GM06990 (cell line): ENCODE measurements at regions not wholly inside any gene's neighbourhood (a gene's known extent, or its start where the extent isn't known, plus 50 kb on each side); places are given as distances from the start of the nearest gene placed in this dataset.

Experiments
- DNase-seq: peaks from one replicate; pipeline ENCODE4 v3.0.0-alpha.2; 2011; ENCODE audit not compliant: insufficient read length; ENCODE audit errors: extremely low read depth
- H3K27me3 ChIP-seq: replicated peaks from 2 replicates; pipeline ENCODE4 v1.6.0; 2011; ENCODE audit warnings: low read length; ENCODE audit not compliant: control insufficient read depth, insufficient read depth
- H3K36me3 ChIP-seq: 2 replicates; pipeline ENCODE4 v1.5.1; 2011; ENCODE audit warnings: low read length; ENCODE audit not compliant: control insufficient read depth, insufficient read depth
- H3K4me3 ChIP-seq: replicated peaks from 2 replicates; pipeline ENCODE4 v1.5.1; 2011; ENCODE audit warnings: low read depth, mild to moderate bottlenecking, control low read depth, low read length
- TF ChIP-seq, protein P1 (sequence below): IDR thresholded peaks from 2 replicates; pipeline ENCODE4 v1.5.1; 2011; ENCODE audit warnings: low read length, control low read depth, mild to moderate bottlenecking, inconsistent platforms; ENCODE audit not compliant: insufficient read depth, poor library complexity, severe bottlenecking

DNA sequence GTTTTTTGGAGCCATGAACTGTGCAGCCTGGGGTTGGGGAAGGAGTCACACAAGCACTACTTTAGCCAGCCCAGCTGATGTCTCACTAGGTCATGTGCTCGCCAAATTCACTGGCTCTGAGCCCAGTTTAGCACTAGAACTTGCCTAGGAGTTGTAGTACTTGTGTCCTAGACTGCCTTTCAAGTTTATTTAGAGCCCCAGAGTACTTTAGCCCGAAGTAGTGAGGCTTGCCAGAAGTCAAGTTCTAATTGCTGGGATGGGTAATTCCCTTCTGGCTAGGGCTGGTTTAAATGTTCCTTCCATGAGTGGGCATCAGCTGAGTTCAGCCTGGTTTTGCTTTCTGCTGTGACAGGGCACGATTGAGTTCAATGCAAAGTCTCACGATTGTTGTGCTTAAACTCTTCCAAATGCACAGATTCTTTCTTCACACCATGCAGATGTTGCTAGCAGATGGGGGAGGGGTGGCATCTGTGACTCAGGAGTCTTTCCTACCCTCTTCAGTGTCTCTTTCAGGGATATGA lies 228.2 kb upstream of the ZPLD1 start:
- H3K4me3 ChIP-seq = no peak overlapping the region
- DNase-seq = no peak
- no peaks in the 10 kb centered on the region for H3K36me3 ChIP-seq
- H3K27me3 ChIP-seq = no peaks in the 10 kb centered on the region
- TF ChIP-seq, protein P1, sequence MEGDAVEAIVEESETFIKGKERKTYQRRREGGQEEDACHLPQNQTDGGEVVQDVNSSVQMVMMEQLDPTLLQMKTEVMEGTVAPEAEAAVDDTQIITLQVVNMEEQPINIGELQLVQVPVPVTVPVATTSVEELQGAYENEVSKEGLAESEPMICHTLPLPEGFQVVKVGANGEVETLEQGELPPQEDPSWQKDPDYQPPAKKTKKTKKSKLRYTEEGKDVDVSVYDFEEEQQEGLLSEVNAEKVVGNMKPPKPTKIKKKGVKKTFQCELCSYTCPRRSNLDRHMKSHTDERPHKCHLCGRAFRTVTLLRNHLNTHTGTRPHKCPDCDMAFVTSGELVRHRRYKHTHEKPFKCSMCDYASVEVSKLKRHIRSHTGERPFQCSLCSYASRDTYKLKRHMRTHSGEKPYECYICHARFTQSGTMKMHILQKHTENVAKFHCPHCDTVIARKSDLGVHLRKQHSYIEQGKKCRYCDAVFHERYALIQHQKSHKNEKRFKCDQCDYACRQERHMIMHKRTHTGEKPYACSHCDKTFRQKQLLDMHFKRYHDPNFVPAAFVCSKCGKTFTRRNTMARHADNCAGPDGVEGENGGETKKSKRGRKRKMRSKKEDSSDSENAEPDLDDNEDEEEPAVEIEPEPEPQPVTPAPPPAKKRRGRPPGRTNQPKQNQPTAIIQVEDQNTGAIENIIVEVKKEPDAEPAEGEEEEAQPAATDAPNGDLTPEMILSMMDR = no peak

- Histone ChIP-seq H3K36me3 (no peaks in the 10 kb centered on the region), H3K4me3 (no peak overlapping the region), H3K27me3 (no peaks in the 10 kb centered on the region)
- DNase-seq = no peak
- TF ChIP-seq, protein P1 = no peak
Observed at GRCh38 chr3:102207151-102207571, 227.7 kb upstream of the ZPLD1 start.

DNA sequence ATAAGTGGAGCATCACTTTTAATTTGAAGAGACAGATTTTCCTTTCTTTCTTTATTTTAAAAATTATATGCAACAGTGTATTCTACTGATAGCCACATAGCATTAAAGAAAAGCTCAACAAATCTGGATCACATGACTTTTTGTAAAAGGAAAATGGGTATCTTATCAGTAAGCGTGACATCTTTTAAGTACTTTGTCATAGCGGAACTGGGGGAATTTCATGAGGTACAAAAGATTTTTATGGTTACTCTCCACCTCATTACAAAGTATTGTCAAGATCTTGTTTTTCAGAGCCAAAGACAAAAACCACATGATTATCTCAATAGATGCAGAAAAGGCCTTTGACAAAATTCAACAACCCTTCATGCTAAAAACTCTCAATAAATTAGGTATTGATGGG lies 219.6 kb upstream of the ZPLD1 start:
- DNase-seq = peak; percentile 28
- H3K27me3 ChIP-seq = no peaks in the 10 kb centered on the region
- no peaks in the 10 kb centered on the region for H3K36me3 ChIP-seq
- TF ChIP-seq, protein P1 = no peak
- no peak overlapping the region for H3K4me3 ChIP-seq

- no peak for DNase-seq
- H3K36me3 ChIP-seq = no peaks in the 10 kb centered on the region
- no peak overlapping the region for H3K4me3 ChIP-seq
- TF ChIP-seq, protein P1 = no peak
- no peaks in the 10 kb centered on the region for H3K27me3 ChIP-seq
Observed at GRCh38 chr3:102223132-102223531, 211.7 kb upstream of the ZPLD1 start.

- TF ChIP-seq, protein P1 = peak; percentile 28
- DNase-seq = peak; percentile 21
- Histone ChIP-seq H3K4me3 (no peak overlapping the region), H3K27me3 (no peaks in the 10 kb centered on the region), H3K36me3 (no peaks in the 10 kb centered on the region)
Observed at GRCh38 chr3:102224171-102224570, 210.6 kb upstream of the ZPLD1 start.

- TF ChIP-seq, protein P1 = no peak
- Histone ChIP-seq H3K36me3 (no peaks in the 10 kb centered on the region), H3K27me3 (no peaks in the 10 kb centered on the region), H3K4me3 (no peak overlapping the region)
- DNase-seq = no peak
Observed at GRCh38 chr3:102225005-102225404, 209.8 kb upstream of the ZPLD1 start.
